GM12892 (cell line): ENCODE measurements at regions not wholly inside any gene's neighbourhood (a gene's known extent, or its start where the extent isn't known, plus 50 kb on each side); places are given as distances from the start of the nearest gene placed in this dataset.

Experiments
- POLR2A ChIP-seq: IDR thresholded peaks from 2 replicates; pipeline ENCODE4 v1.6.1; 2011; ENCODE audit warnings: low read depth, low read length, control low read depth
- POLR2AphosphoS5 ChIP-seq: IDR thresholded peaks from 2 replicates; pipeline ENCODE4 v1.6.1; 2011; ENCODE audit warnings: low read depth, low read length, control low read depth

- TF ChIP-seq POLR2AphosphoS5 (no peak), POLR2A (no peak)
These were observed 192.6 kb upstream of the TWIST2 start for GRCh38 chr2:238655198-238655860.
